ENCODE measurements at regions not wholly inside any gene's neighbourhood (a gene's known extent, or its start where the extent isn't known, plus 50 kb on each side); places are given as distances from the start of the nearest gene placed in this dataset.
"Not testable (repeated sequence)": the region's sequence is repeated elsewhere in the genome, so short reads cannot be mapped to it uniquely, and the experiment has no call there.

GRCh38 chr21:10270211-10270610 lies 251.2 kb upstream of the TPTE start:
- DNase-seq: not testable (repeated sequence)

DNA sequence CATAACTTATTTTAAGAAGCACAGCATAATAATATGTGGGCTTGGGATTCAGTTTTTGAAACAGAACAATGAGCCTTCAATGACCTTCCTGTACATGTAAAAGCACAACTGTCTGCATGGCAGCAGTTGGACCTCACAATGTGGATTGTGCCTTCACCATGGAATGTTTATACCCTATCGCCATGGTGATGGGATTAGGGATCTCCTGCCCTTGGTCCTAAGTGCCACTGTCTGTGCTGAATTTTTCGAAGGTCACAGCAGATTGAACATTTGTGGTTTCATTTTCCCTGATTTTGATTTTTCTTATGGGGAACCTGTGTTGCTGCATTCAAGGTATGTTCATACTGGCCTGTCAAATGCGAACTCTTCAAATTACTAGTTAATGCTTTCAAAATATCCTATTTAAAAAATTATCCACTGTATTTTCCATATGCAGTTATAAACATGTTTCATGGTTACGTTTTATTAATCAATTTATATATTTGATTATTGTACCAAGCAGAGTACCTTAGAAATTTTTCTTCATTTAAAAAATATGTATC lies 249.6 kb upstream of the TPTE start:
- not testable (repeated sequence) for DNase-seq

- no peak for DNase-seq
Measured at GRCh38 chr21:10272216-10272615, 249.2 kb upstream of the TPTE start.

GRCh38 chr21:10273196-10273595 lies 248.2 kb upstream of the TPTE start:
- no peak for DNase-seq

DNA sequence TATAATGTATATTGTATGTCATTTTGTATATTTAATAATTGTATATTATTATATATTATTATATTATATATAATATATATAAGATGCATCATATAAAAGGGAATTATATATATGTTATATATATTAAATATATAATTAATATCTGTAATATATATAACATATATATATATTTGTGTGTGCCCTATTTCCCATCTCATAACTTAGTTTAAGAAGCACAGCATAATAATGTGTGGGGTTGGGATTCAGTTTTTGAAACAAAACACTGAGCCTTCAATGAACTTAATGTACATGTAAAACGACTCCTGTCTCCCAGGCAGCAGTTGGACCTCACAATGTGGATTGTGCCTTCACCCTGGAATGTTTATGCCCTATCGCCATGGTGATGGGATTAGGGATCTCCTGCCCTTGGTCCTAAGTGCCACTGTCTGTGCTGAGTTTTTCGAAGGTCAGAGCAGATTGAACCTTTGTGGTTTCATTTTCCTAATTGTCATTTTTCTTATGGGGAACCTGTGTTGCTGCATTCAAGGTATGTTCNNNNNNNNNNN lies 247.5 kb upstream of the TPTE start:
- DNase-seq: peak in 2 of 5 donors; percentile 12 to 23

Data from T-helper 1 cell (primary cell).